GM21390 (cell line): ENCODE measurements at regions not wholly inside any gene's neighbourhood (a gene's known extent, or its start where the extent isn't known, plus 50 kb on each side); places are given as distances from the start of the nearest gene placed in this dataset.
"Not testable (repeated sequence)": the region's sequence is repeated elsewhere in the genome, so short reads cannot be mapped to it uniquely, and the experiment has no call there.

Experiments used
- ATAC-seq: cut with Tn5 transposase; IDR thresholded peaks from one replicate; pipeline ENCODE4 v1.9.1; 2021; ENCODE audit not compliant: unreplicated experiment

DNA sequence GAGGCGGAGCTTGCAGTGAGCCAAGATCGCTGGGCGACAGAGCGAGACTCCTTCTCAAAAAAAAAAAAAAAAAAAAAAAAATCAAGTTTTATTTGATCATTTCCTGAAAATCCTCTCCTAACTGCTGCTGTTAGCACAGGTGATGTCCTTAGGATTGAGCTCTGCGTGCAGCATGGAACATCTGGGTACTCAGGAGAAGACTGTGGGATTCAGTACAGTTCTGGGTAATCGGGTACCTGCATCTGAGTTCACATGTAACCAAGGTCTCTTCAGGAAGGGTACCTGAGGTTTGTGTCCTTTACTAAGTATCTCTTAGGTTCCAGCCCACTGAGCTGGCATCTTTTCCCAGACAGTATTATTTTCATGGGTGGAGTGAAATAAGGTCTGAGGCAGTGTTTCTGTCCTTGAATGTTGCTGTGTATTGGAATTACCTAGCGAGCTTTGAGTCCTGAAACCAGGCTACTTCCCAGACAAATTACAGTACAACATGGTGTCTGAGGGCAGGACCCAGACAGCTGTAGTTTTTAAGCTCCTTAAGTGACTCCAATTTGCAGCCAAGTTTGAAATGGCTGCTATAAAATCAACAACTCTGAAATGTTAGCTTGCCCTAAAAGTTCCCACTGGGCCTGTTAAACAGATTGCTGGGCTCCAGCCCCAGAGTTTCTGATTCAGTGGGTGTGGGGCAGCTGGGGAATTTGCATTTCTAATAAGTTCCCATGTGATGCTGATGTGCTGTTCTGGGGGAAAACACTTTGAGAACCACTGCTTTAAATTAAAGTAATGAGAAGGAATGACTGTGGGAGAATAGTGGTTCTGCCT is 120.5 kb downstream of the PMAIP1 start:
- no peak for ATAC-seq

DNA sequence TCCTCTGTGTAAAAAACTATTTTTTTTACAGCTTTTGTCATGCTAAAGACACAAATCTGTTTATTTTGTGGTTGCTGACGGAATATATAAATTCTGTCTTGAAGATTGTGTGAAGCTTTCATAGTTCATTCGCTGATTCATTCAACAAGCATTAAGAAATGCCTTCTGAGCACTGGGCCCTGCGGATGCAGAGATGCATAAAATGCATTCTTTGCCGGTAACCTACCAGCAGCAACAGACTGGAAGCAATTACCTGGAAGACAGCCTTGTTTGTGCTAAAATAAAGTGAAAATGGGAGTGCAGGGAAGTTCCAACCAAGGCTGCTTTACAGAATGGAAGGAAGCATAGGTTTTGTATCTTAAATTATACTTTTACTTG is 119.7 kb downstream of the PMAIP1 start:
- no peak for ATAC-seq

DNA sequence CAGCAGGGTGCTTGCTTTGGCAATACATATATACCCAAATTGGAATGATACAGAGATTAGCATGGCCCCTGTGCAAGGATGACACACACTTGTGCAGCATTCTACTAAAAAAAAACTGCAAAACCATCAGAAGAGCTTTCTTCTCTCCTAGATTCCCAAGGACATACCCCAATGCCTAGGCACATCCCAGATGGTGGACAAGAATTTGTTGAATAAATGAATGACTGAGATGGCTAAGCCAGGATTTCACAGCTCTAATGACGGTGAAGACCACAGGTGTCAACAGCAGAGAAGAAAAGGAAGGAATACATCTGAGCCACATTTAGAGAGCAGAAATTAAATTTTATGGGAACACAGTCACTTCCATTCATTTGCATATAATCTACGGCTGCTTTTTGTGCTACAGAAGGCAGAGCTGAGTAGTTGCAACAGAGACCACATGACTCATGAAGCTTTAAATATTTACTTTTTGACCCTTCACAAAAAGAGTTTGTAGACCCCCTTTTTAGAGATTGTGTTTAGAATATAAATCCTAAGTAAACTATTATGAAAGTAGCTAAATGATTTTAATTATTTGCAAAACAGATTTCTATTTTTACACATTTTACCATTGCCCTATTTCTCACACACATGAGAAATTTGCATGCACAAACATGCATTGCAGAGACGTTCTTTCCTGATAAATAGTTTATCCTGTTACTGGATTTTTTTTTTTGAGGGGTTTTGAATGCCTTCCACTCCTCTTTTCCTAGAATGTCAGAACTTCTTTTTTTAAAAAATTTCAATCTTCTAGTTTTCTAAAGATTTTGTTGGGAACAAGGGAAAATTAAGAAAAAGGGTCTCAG is 119.0 kb downstream of the PMAIP1 start:
- no peak for ATAC-seq

GRCh38 chr18:60018134-60018533 is 118.3 kb downstream of the PMAIP1 start:
- ATAC-seq: not testable (repeated sequence)

GRCh38 chr18:60017371-60017770 is 117.6 kb downstream of the PMAIP1 start:
- ATAC-seq: no peak

DNA sequence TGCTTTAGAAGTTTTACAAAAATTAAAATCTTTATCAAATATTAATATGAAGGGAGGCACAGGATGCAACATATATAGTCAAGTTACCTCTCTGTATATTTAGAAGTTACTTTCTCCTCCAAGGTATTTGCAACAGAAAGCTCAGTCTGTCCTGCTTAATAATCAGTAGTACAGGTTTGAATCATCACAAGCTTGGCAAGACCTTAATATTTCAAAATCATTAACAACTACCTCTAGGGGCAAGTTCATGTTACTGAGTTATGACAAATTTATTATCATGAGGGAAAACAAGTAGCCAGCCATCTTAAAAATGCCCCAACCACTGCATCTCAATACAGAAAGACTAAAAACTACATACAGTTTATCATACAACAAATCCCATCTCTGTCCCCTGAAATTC is 116.0 kb downstream of the PMAIP1 start:
- not testable (repeated sequence) for ATAC-seq

DNA sequence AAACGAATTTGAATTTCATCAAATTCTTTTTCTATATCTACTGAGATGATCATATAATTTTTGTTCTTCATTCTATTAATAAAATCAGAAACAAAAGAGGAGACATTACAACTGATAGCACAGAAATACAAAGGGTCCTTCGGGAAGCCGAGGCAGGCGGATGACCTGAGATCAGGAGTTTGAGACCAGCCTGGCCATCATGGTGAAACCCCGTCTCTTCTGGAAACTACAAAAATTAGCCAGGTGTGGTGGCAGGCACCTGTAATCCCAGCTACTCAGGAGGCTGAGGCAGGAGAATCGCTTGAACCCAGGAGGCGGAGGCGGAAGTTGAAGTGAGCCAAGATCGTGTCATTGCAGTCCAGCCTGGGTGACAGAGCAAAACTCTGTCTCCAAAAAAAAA is 113.4 kb downstream of the PMAIP1 start:
- not testable (repeated sequence) for ATAC-seq

DNA sequence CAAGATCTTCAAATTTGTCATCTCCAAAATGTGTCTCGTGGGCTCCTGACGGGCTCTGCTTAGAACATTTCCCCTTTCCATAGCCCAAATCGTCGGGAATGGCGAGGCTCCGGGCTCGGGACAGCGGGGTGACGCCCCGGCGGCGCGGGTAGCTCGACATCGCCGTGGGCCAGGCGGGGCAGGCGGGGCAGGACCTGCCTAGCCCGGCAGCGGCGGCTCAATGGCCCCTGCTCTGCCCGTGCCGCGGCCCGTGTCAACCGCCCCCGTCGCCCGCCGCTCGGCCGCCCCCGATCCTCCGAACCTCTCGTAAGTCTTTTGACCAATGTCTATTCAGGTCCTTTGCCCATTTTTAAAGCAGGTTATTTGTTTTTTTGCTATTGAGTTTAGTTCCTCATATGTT is 111.2 kb downstream of the PMAIP1 start:
- no peak for ATAC-seq

DNA sequence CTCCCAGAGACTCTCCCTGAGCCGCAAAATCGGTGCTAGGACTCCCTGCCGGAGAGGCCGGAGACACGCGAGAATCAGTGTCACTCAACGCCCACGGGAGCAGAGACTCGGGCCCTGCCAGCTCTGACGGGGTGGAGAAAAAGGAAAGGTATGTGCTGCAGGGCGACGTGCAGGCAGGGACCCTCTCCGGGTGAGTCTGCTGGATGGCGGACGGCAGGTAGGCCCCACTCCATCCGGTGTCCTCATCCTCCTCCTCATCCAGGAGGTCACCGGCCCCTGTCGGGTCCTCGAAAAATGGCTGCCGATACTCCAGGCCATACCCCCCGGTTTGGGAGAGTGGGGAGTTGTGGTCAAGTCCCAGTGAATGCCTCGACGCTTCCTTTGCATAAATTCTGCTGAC is 110.7 kb downstream of the PMAIP1 start:
- ATAC-seq: no peak

DNA sequence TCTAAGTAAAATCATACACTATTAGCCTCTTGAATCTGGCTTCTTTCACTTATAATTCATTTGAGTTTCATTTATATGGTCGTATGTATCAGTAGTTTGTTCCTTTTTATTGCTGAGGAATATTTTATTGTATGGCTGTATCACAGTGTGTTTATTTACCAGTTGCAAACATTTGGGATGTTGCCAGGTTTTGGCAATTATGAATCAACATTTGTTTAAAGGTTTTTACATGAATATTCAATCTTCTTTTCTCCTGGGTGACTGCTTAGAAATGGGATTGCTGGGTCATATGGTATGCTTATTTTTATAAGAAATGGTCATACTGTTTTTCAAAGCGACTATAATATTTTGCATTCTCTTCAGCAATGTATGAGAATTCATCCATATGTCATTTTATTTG is 107.9 kb downstream of the PMAIP1 start:
- no peak for ATAC-seq

DNA sequence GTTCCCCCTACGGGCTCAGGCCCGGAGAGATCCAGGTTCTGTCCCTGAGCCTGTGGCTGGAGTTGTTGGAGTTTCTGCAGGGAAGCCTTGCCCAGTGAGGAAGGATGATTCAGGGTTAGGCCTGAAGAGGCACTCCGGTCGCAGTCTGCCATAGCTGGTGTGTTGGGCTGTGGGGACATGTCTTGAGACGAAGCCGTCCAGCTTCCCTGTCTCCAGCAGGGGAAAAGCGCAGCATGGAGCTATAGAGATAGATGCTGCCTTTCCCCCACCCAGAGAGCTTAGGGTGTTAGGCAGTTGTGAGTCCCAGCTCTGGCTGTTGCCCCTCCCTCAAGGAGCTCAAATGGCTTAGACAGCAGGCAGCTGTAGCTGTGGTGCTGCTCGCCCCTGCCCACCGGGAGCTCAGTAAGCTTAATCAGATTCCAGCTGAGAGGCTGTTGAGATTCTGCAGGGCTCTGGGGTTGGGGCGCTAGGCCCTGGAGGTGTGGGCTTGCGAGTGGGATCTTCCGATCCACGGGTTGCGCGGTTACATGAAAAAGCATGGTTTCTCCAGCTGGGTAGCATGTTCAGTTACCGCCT is 103.9 kb downstream of the PMAIP1 start:
- no peak for ATAC-seq

- ATAC-seq: peak; percentile 77
Observed at GRCh38 chr18:59996370-59996966, 96.7 kb downstream of the PMAIP1 start.

- peak; percentile 60 for ATAC-seq
Observed at GRCh38 chr18:59994357-59994756, 94.6 kb downstream of the PMAIP1 start.

- ATAC-seq: no peak
Observed at GRCh38 chr18:59993560-59993959, 93.8 kb downstream of the PMAIP1 start.

DNA sequence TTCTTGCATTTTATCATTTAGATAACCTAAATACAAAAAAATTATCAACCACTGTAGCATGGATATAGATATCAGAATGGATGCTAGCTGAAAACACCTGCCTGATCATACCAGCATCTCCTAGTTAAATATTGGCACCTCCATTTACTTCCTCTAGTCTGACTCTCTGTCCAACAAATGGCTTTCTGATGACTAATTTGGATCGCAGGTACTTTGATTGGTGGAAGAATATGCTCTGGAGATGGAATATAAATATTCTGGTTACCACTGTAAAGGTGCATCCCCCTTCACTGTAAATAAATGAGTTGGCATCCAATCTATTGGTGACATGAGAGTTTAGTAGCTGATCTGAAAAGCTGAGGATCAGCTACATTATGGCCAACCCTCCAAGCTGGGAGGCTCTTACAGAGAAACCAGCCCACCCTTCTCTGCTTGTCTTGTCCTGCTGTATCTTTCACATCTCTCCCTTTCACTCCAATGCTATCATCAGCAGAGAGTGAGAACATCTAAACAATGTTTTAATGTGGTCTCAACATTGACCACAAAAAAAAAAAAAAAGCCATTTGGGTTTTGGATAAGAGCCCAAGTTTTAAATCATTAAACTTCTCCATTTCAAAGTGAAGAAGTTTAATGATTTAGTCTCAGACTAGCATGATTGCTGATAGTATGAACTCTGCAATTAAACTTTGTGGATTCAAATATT is 90.5 kb downstream of the PMAIP1 start:
- ATAC-seq: no peak

DNA sequence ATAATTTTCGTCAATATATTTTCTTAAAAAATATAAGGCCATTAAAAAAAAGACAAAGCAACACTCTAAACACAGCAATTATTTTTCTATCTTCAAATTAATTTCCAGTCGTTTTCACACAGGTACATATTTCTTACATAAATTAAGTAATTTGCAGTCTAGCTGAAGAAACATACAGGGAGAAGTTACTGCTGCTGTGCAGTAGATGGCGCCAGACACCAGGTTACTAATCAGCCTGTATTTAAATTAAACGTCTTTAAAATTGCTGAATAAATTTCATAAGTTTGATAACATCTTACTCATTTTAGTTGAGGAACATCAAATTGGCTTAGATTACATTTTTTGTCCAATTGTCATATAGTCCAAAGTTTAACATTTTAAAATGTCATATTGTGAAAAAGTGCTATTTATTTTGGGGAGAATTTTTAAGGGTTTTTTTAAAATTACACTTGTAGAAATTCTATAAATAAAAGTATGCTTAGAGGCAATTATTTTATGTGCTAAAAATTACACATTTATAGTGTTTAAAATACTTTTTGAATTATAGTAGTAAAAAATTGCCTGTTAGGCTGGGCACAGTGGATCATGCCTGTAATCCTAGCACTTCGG is 88.4 kb downstream of the PMAIP1 start:
- ATAC-seq: no peak

GRCh38 chr18:59987102-59987501 is 87.3 kb downstream of the PMAIP1 start:
- ATAC-seq: no peak

DNA sequence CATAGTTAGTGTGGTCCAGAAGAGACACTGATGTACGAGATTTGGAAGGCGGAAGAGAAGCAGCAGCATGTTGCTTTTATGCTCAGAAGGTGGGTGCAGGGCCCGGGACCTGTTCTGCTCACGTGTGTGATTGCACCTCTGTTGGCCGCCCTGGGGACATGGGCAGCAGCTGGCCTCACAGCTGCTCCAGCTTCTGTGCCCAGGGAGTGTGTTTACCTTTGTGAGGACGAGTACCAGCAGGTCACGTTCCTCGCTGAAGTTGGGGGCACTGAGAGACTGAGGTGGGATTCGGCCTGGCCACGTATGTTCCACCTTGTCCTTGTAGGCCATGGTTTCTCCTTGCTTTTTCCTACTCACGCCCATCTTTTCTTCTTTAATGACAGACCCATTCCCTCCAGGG is 86.3 kb downstream of the PMAIP1 start:
- no peak for ATAC-seq

GRCh38 chr18:59985289-59985688 is 85.5 kb downstream of the PMAIP1 start:
- ATAC-seq: no peak

GRCh38 chr18:59983506-59983905 is 83.7 kb downstream of the PMAIP1 start:
- no peak for ATAC-seq
